ENCODE measurements at regions not wholly inside any gene's neighbourhood (a gene's known extent, or its start where the extent isn't known, plus 50 kb on each side); places are given as distances from the start of the nearest gene placed in this dataset.
"Not testable (repeated sequence)": the region's sequence is repeated elsewhere in the genome, so short reads cannot be mapped to it uniquely, and the experiment has no call there.

- peak; percentile 6 for DNase-seq
Observed at GRCh38 chr18:34352385-34353163, 127.9 kb upstream of the NOL4 start.

- no peak for DNase-seq
Observed at GRCh38 chr18:34354351-34354750, 129.6 kb upstream of the NOL4 start.

GRCh38 chr18:34357944-34358580, 133.3 kb upstream of the NOL4 start:
- DNase-seq, result no peak

- DNase-seq, result no peak
Observed at GRCh38 chr18:34358923-34359322, 134.2 kb upstream of the NOL4 start.

GRCh38 chr18:34364699-34365098, 140.0 kb upstream of the NOL4 start:
- no peak for DNase-seq

- no peak for DNase-seq
Observed at GRCh38 chr18:34370704-34371395, 146.1 kb upstream of the NOL4 start.

- no peak for DNase-seq
Observed at GRCh38 chr18:34380326-34380725, 155.6 kb upstream of the NOL4 start.

- DNase-seq, result no peak
Observed at GRCh38 chr18:34385311-34385710, 160.6 kb upstream of the NOL4 start.

- DNase-seq, result no peak
Observed at GRCh38 chr18:34386803-34387202, 162.1 kb upstream of the NOL4 start.

- DNase-seq, result no peak
Observed at GRCh38 chr18:34397286-34397896, 172.7 kb upstream of the NOL4 start.

GRCh38 chr18:34399892-34400291, 175.2 kb upstream of the NOL4 start:
- DNase-seq, result no peak

- no peak for DNase-seq
Observed at GRCh38 chr18:34400834-34401233, 176.1 kb upstream of the NOL4 start.

GRCh38 chr18:34401775-34402174, 177.1 kb upstream of the NOL4 start:
- DNase-seq, result no peak

GRCh38 chr18:34407471-34407870, 182.8 kb upstream of the NOL4 start:
- not testable (repeated sequence) for DNase-seq

GRCh38 chr18:34411952-34412351, 187.2 kb upstream of the NOL4 start:
- DNase-seq, result no peak

- DNase-seq, result no peak
Observed at GRCh38 chr18:34431042-34431441, 206.3 kb upstream of the NOL4 start.

- DNase-seq, result no peak
Observed at GRCh38 chr18:34444622-34445021, 219.9 kb upstream of the NOL4 start.

- DNase-seq, result no peak
Observed at GRCh38 chr18:34448662-34449061, 223.9 kb upstream of the NOL4 start.

GRCh38 chr18:34457761-34458160, 233.0 kb upstream of the NOL4 start:
- no peak for DNase-seq

- no peak for DNase-seq
Observed at GRCh38 chr18:34458410-34458977, 233.8 kb upstream of the NOL4 start.

GRCh38 chr18:34461266-34461665, 236.6 kb upstream of the NOL4 start:
- DNase-seq, result no peak

GRCh38 chr18:34467058-34467457, 242.3 kb upstream of the NOL4 start:
- DNase-seq, result peak; percentile 18

GRCh38 chr18:34480162-34480700, 229.9 kb upstream of the DTNA start:
- DNase-seq, result no peak

Data from fibroblast of skin of back (primary cell).